Heart left ventricle (tissue), 13 donors: ENCODE measurements at regions not wholly inside any gene's neighbourhood (a gene's known extent, or its start where the extent isn't known, plus 50 kb on each side); places are given as distances from the start of the nearest gene placed in this dataset.

ENCODE experiments used
- POLR2A ChIP-seq, 2 donors: fragments of 450-650 bp; IDR thresholded peaks; one replicate each; pipeline ENCODE4 v1.6.1; 2017; ENCODE audit warnings: antibody characterized with exemption in 2 of 2, mild to moderate bottlenecking in 2 of 2, moderate library complexity in 2 of 2
- TF ChIP-seq, protein P1 (sequence below), 12 donors: fragments of 200-600 bp; sonication (generic) in 4 of 12; IDR thresholded peaks; one replicate each; pipeline versions ENCODE4 v1.5.0 to v1.8.0; 2018 to 2022; ENCODE audit warnings: antibody characterized with exemption in 12 of 12, mild to moderate bottlenecking in 5 of 12
- donor health status: ischemic (EF 13 %, LVEDD 7.1; RV severe dilation, severe dysfunction).
- donor health status: DM: no; HTN: yes; CAD: no.
- donor health status: DM: no; HTN: no; CAD: no.
- donor health status: ischemic (EF 25% LVEDD 6.9; RV normal size, moderate dysfunction).
- donor health status: ischemic (EF 25% LVEDD 5.7; RV mildly dilated, moderate dysfunction).
- donor health status: ischemic (EF 35%, LVEDD 5.7; RV mildly dilated, moderate dysfunction).
- donor health status: nonischemic (EF 11% LVEDD 7.7; RV severe dilation, severe dysfunction).
- donor health status: DM: yes; HTN: yes; CAD: no.
- donor health status: PGD.
- donor health status: ischemic (EF 29% LVEDD 5.4; RV normal size, mild dysfunction).
- donor health status: nonischemic (EF 23%, LVEDD 6.1; RV moderate dilation, normal function).

DNA sequence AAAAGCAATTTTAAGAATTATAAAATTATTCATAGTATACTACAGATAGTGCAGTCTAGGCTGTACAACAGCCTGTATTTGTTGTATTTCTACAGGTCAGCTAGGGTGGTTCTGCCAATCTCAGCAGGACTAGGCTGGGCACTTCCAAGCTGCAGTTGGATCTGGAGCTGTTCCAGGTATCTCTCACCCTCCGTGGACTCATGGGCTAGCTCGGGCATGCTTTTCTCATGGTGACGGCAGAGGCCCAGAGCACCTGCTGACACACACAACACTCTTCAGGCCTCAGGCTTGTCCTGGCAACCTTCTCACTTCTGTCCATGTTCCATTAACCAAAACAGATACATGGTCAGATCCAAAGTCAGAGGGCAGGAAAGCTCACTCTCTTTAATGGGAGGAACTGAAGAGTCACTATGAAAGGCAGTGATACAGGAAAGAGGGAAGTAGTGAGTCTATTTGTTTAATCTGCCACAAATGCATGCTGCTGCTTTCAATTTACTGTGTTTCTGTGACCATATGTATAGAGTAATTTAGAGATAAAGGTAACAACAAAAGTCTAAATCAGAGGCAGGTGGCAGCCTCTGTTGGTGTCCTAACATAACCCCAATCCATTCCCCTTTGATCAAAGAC lies 462.4 kb upstream of the ACVR2A start:
- TF ChIP-seq, protein P1, sequence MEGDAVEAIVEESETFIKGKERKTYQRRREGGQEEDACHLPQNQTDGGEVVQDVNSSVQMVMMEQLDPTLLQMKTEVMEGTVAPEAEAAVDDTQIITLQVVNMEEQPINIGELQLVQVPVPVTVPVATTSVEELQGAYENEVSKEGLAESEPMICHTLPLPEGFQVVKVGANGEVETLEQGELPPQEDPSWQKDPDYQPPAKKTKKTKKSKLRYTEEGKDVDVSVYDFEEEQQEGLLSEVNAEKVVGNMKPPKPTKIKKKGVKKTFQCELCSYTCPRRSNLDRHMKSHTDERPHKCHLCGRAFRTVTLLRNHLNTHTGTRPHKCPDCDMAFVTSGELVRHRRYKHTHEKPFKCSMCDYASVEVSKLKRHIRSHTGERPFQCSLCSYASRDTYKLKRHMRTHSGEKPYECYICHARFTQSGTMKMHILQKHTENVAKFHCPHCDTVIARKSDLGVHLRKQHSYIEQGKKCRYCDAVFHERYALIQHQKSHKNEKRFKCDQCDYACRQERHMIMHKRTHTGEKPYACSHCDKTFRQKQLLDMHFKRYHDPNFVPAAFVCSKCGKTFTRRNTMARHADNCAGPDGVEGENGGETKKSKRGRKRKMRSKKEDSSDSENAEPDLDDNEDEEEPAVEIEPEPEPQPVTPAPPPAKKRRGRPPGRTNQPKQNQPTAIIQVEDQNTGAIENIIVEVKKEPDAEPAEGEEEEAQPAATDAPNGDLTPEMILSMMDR (IDR thresholded peaks at IDR 0.05), result no peak
- TF ChIP-seq POLR2A (IDR thresholded peaks at IDR 0.05), result no peak
